Caco-2 (cell line): ENCODE measurements at regions not wholly inside any gene's neighbourhood (a gene's known extent, or its start where the extent isn't known, plus 50 kb on each side); places are given as distances from the start of the nearest gene placed in this dataset.

Experiments used
- BruUV-seq: library from RNA; stranded (reverse); fragments of 400-500 nt; replicated peaks from 2 replicates; lab custom pipeline; 2021; lab: Mats Ljungman, UMichigan
- CTCF ChIA-PET: fragments of 300-600 bp; sonication (Branson Sonifier 250); formaldehyde crosslinking; loops from one replicate; lab custom pipeline; 2022; ENCODE audit warnings: antibody characterized with exemption; lab: Charles Lee
- POLR2A ChIA-PET: fragments of 300-600 bp; sonication (Branson Sonifier 250); formaldehyde crosslinking; loops from one replicate; lab custom pipeline; 2022; ENCODE audit warnings: antibody characterized with exemption; lab: Charles Lee
- DNase-seq, 2 experiments: peaks; one replicate each; pipeline versions ENCODE4 v3.0.0 to v3.0.0-alpha.2; 2020 to 2022
- H3K27me3 ChIP-seq: replicated peaks from 2 replicates; pipeline ENCODE4 v1.6.0; 2011; ENCODE audit warnings: low read length; ENCODE audit not compliant: control insufficient read depth, insufficient read depth
- H3K36me3 ChIP-seq: 2 replicates; pipeline ENCODE4 v1.5.1; 2011; ENCODE audit warnings: low read length; ENCODE audit not compliant: control insufficient read depth, insufficient read depth
- H3K4me1 ChIP-seq: fragments of 250-450 bp; sonication (Bioruptor Pico); 2 replicates; pipeline ENCODE4 v1.5.1; 2020; ENCODE audit warnings: mild to moderate bottlenecking
- H3K4me3 ChIP-seq: 2 replicates; pipeline ENCODE4 v1.5.1; 2011; ENCODE audit warnings: low read depth, mild to moderate bottlenecking, control low read depth, low read length
- H3K9me3 ChIP-seq: fragments of 250-450 bp; sonication (Bioruptor Pico); 2 replicates; pipeline ENCODE4 v1.5.1; 2020; ENCODE audit warnings: mild to moderate bottlenecking, moderate library complexity
- H3K27ac Mint-ChIP-seq: one replicate; pipeline ENCODE4 v1.8.0; 2022; ENCODE audit warnings: mixed read lengths; ENCODE audit not compliant: unreplicated experiment
- H3K27me3 Mint-ChIP-seq: one replicate; pipeline ENCODE4 v1.8.0; 2022; ENCODE audit warnings: mixed read lengths; ENCODE audit not compliant: insufficient read depth, unreplicated experiment
- H3K36me3 Mint-ChIP-seq: one replicate; pipeline ENCODE4 v1.8.0; 2022; ENCODE audit warnings: mild to moderate bottlenecking, mixed read lengths; ENCODE audit not compliant: insufficient read depth, unreplicated experiment
- H3K4me1 Mint-ChIP-seq: one replicate; pipeline ENCODE4 v1.8.0; 2022; ENCODE audit warnings: low read depth, mixed read lengths; ENCODE audit not compliant: unreplicated experiment
- H3K4me3 Mint-ChIP-seq: one replicate; pipeline ENCODE4 v1.8.0; 2022; ENCODE audit warnings: mild to moderate bottlenecking, moderate library complexity, mixed read lengths; ENCODE audit not compliant: unreplicated experiment
- H3K9me3 Mint-ChIP-seq: one replicate; pipeline ENCODE4 v1.8.0; 2022; ENCODE audit warnings: mixed read lengths; ENCODE audit not compliant: unreplicated experiment
- CTCF ChIP-seq, 2 experiments: fragments of 200-600 bp in 1 of 2; IDR thresholded peaks; 1 replicate in 1 of 2; 2 replicates in 1 of 2; pipeline versions ENCODE4 v1.5.1 to v1.8.0; 2011 to 2022; ENCODE audit warnings: antibody characterized with exemption in 1 of 2, control low read depth in 1 of 2, inconsistent platforms in 1 of 2, low read depth in 1 of 2, low read length in 1 of 2, mild to moderate bottlenecking in 1 of 2, moderate library complexity in 1 of 2; ENCODE audit not compliant: insufficient read depth in 1 of 2, severe bottlenecking in 1 of 2, unreplicated experiment in 1 of 2
- intact Hi-C: fragments of 100-400 bp; cut with micrococcal nuclease; formaldehyde crosslinking; loops from one replicate; pipeline ENCODE4 v1.10.0; 2022; ENCODE audit not compliant: unreplicated experiment

- Mint-ChIP-seq H3K4me1 (no peaks in the 10 kb centered on the region), H3K27ac (no peak overlapping the region), H3K36me3 (no peaks in the 10 kb centered on the region), H3K4me3 (peak overlapping the region; percentile 19), H3K27me3 (no peaks in the 10 kb centered on the region), H3K9me3 (no peaks in the 10 kb centered on the region)
- CTCF ChIA-PET = no interaction called here
- intact Hi-C loops = loop anchor here (1.0 kb wide), 1 partner anchor 80 kb away; no protein-coding TSS in a partner anchor
- Histone ChIP-seq H3K36me3 (no peaks in the 10 kb centered on the region), H3K4me3 (no peak overlapping the region), H3K27me3 (no peaks in the 10 kb centered on the region), H3K4me1 (peaks cover 7% of the 10 kb centered on the region; the same call in 1 of the 2 replicates), H3K9me3 (no peaks in the 10 kb centered on the region)
- BruUV-seq = no TSS peak
- TF ChIP-seq CTCF (IDR thresholded peaks at IDR 0.05; ENCODE audit: insufficient read depth in 1 of 2, low read depth in 1 of 2, low read length in 1 of 2, severe bottlenecking in 1 of 2, unreplicated experiment in 1 of 2) = no peak
- DNase-seq = peak in 1 of 2 experiments; percentile 16
- POLR2A ChIA-PET = no interaction called here
Measured at GRCh38 chr3:166205158-166205557, 367.9 kb upstream of the BCHE start.

- Mint-ChIP-seq H3K36me3 (no peaks in the 10 kb centered on the region), H3K9me3 (no peaks in the 10 kb centered on the region), H3K4me3 (no peak overlapping the region), H3K4me1 (no peaks in the 10 kb centered on the region), H3K27ac (no peak overlapping the region), H3K27me3 (no peaks in the 10 kb centered on the region)
- POLR2A ChIA-PET = no interaction called here
- DNase-seq = no peak
- Histone ChIP-seq H3K9me3 (no peaks in the 10 kb centered on the region), H3K4me3 (no peak overlapping the region), H3K4me1 (peaks cover 7% of the 10 kb centered on the region; the same call in 1 of the 2 replicates), H3K36me3 (no peaks in the 10 kb centered on the region), H3K27me3 (no peaks in the 10 kb centered on the region)
- no peak for TF ChIP-seq CTCF (IDR thresholded peaks at IDR 0.05; ENCODE audit: insufficient read depth in 1 of 2, low read depth in 1 of 2, low read length in 1 of 2, severe bottlenecking in 1 of 2, unreplicated experiment in 1 of 2)
- CTCF ChIA-PET = no interaction called here
- BruUV-seq = no TSS peak
- intact Hi-C loops = no loop called here
Measured at GRCh38 chr3:166201476-166201875, 364.3 kb upstream of the BCHE start.

- Mint-ChIP-seq H3K9me3 (no peaks in the 10 kb centered on the region), H3K36me3 (no peaks in the 10 kb centered on the region), H3K27me3 (no peaks in the 10 kb centered on the region), H3K4me3 (no peak overlapping the region), H3K4me1 (no peaks in the 10 kb centered on the region), H3K27ac (no peak overlapping the region)
- ChIA-PET POLR2A (no interaction called here), CTCF (no interaction called here)
- Histone ChIP-seq H3K4me3 (no peak overlapping the region), H3K4me1 (no peaks in the 10 kb centered on the region), H3K36me3 (no peaks in the 10 kb centered on the region), H3K9me3 (no peaks in the 10 kb centered on the region), H3K27me3 (no peaks in the 10 kb centered on the region)
- DNase-seq = no peak
- TF ChIP-seq CTCF (IDR thresholded peaks at IDR 0.05; ENCODE audit: insufficient read depth in 1 of 2, low read depth in 1 of 2, low read length in 1 of 2, severe bottlenecking in 1 of 2, unreplicated experiment in 1 of 2) = no peak
- intact Hi-C loops = no loop called here
- no TSS peak for BruUV-seq
Measured at GRCh38 chr3:166199491-166199890, 362.3 kb upstream of the BCHE start.
